ENCODE measurements at regions not wholly inside any gene's neighbourhood (a gene's known extent, or its start where the extent isn't known, plus 50 kb on each side); places are given as distances from the start of the nearest gene placed in this dataset.

GRCh38 chr11:111168871-111169270 lies 76.7 kb upstream of the POU2AF2 start:
- TF ChIP-seq POLR2A (IDR thresholded peaks at IDR 0.05): no peak
- no peak for TF ChIP-seq CTCF (IDR thresholded peaks at IDR 0.05)
